HG03139 (cell line): ENCODE measurements at regions not wholly inside any gene's neighbourhood (a gene's known extent, or its start where the extent isn't known, plus 50 kb on each side); places are given as distances from the start of the nearest gene placed in this dataset.
A peak's percentile ranks its signal among the peaks of the same experiment; 100 is the strongest.

Experiments used
- ATAC-seq: cut with Tn5 transposase; IDR thresholded peaks from one replicate; pipeline ENCODE4 v1.9.1; 2021; ENCODE audit not compliant: unreplicated experiment

DNA sequence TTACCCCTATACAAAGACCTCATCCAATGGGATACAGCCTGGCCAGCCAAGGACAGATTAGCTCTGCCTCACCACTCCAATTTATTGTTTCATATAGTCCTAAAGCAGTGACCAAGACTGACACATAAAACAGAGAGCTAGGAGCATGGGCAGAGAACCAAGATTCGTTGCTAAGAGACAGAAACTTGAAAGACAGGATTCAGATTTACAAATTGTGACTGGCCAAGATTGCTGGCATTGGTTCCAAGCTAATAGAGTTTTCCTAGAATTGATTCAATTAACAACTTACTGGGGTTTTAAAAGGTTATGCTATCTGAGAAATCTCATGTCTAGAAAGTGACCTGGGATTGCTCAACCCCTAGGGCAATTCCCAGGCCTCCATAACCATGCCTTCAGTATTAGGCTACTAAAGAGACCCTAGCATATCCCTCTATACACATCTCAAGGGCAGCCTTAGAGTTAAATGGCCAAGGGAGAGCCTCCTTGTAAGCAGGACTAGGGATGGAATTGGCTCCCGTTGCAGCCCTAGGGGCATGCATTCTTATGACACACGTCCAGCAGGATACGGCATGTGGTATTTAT is 75.6 kb downstream of the ICOS start:
- no peak for ATAC-seq

DNA sequence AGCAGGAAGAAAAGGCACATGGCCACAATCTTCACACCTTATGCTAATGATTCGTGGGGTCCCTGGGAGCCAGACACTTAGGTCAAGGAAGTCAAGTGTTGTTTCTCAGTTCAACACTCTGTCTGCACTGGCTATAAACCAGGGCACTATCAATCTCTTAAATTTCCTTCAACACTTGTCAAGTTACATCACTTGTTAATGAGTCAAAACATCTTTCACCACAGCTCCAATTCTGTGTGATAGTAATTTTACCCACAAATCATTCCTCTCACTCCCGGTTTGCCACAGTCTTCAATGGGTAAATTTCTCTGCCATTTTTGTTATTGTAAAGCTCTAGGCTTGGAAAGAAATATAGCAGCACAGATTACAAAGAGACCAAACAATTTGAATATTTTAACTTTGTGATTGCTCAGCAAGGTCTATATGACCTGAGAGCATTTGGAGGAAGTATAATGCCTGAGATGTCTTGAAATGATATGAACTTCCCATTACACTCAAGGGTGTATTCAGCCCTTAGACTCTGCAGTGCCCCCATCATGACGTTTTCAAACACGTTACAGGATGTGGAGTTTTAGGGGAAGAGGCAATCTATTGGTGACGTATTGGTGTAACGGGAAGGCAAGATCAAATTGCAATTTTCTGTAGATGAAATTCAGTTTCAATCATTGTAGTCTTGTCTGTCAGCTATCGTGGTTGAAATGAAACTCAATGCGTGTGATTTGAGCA is 78.7 kb downstream of the ICOS start:
- no peak for ATAC-seq

DNA sequence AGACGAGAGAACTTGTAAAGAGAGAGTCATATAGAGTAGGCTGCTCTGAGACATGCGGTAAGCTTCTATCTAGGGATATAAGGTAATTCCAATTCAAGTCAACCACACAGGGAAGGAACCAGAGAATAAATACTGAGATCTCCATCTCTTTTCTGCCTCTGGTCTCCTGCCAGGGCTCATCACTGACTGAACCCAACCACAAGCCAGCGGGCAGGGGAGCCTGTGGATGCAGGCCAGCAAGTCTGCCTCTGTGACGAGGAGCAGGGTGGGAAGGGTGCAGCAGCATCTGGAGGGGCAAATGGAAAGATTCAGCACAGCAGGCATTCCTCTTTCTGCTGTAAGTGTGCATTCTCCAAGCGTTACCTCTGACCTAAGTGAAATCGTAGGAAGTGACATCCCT is 82.2 kb downstream of the ICOS start:
- ATAC-seq: no peak

DNA sequence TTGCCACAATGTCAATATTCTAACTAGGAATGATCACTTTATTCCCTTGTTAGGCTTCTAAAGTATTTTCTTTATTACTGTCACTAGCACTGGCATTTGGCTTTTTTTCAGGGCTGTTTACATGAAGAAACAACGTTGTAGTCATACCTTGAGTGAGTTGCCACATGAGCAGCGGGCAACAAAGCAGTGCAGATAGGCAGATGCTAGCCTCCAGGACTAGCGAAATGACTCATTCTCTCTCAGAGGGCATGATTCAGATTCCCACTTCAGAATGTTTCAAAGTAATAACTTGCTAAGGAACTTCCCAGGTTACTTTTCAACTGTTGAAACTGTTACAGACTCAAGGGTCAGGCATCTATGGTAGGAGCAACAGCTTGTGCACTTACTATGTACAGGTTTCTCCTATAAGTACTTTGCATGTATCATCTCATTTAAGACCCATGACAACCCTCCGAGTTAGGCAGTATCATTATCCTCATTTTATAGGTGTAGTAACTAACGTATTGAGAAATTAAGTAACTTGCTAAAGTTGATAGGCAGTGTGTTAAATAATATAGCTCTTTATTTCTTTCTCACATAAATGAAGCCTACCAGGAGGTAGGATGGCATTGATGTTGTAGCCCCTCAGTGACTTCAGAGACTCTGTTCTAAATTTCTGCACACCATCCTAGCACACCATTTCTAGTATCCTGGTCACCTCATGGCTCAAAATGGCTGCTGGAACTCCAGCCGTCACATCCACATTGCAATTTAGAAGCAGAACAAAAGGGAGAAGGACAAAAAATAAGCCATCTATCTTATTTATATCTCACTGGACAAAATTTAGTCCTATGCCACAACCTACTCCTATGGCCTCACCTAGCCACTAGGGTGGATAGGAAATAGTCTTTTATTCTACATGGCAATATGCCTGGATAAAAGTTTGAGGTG is 83.3 kb downstream of the ICOS start:
- ATAC-seq: peak; percentile 52

- no peak for ATAC-seq
Observed at GRCh38 chr2:204021290-204022081, 84.9 kb downstream of the ICOS start.

- no peak for ATAC-seq
Observed at GRCh38 chr2:204022550-204022949, 86.0 kb downstream of the ICOS start.

DNA sequence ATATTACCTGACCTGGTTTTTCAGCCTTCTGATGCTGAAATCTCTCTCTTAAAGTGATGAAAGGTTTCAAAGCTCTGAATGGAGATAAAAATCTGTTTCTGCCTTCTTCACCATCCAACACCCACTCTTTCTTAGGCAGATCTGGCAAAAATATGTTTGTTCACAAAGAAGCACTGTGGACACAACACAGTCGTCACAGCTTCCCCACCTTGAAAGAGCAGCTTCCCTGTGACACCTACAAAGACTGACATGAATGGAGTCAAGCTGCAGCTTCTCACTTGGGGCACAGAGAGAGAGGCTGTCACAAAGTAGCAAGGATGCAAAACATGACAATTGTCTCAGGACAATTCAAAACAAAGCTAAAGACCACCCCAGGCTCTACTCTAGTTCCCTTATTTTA is 86.5 kb downstream of the ICOS start:
- ATAC-seq: no peak

GRCh38 chr2:204024503-204024902 is 87.9 kb downstream of the ICOS start:
- ATAC-seq: no peak

DNA sequence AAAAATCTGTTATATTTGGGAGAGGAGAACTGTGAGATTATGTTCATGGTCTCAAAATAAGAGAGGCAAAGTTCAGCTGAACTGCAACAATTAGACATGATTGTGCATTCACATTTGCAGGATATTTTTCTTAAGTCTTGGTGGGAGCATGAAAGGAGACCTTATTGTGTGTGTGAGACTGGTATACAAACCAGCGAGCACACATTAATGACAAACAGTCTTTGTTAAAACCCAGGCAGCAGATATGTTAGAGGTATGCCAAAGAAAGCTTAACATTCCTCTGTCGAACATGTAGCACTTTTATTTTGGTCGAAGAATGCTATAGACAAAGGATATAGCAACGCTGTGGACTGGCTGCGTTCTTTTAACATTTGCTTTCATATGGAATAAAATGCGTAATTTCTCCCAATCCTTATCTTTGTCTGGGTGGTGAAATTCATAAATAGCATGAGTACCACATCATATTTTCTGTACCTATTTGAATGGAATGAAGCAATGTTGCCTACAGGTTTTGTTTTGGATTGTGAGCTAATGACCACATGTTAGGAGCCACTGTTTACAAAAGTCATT is 88.4 kb downstream of the ICOS start:
- ATAC-seq: no peak

- no peak for ATAC-seq
Observed at GRCh38 chr2:204026294-204026693, 89.7 kb downstream of the ICOS start.

- peak; percentile 86 for ATAC-seq
Observed at GRCh38 chr2:204027091-204027490, 90.5 kb downstream of the ICOS start.

- ATAC-seq: no peak
Observed at GRCh38 chr2:204030322-204030721, 93.8 kb downstream of the ICOS start.

- ATAC-seq: no peak
Observed at GRCh38 chr2:204031056-204031455, 94.5 kb downstream of the ICOS start.

- ATAC-seq: no peak
Observed at GRCh38 chr2:204032301-204032700, 95.7 kb downstream of the ICOS start.

- no peak for ATAC-seq
Observed at GRCh38 chr2:204033611-204034495, 97.3 kb downstream of the ICOS start.

DNA sequence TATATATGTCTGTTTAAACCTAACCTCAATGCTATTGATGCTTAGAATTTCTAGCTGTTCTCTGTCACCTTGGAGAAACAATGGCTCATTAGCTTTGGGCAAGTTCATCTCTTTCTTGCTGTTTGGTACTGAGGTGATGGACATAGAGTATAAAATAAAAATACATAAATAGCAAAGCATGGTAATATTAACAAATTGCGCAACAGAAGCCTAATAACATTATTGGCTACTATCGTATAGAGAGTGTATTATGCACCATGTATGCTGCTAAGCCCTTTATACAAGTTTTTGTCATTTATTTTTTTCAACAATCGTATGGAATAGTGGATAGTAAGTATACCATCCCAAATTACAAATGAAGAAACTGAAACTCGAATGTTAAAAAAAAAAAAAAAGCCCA is 100.1 kb downstream of the ICOS start:
- no peak for ATAC-seq

DNA sequence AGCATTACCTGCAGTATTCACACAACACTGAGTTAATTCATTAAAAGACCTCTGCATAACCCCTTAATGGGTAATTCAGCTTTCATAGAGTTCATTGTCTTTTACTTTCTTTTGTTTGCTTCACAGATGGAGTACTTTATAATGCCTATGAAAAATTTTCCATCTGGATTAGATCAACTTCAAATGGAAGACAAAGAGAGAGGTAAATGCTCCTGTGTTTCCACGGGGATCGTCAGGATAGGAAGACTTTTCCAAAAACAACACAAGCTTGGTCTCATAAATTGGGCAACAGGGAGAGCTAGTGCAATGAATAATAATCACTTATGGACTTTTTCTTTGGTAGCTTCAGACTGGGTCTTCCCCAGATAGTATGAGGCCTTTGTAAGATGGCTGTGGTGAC is 100.7 kb downstream of the ICOS start:
- no peak for ATAC-seq

DNA sequence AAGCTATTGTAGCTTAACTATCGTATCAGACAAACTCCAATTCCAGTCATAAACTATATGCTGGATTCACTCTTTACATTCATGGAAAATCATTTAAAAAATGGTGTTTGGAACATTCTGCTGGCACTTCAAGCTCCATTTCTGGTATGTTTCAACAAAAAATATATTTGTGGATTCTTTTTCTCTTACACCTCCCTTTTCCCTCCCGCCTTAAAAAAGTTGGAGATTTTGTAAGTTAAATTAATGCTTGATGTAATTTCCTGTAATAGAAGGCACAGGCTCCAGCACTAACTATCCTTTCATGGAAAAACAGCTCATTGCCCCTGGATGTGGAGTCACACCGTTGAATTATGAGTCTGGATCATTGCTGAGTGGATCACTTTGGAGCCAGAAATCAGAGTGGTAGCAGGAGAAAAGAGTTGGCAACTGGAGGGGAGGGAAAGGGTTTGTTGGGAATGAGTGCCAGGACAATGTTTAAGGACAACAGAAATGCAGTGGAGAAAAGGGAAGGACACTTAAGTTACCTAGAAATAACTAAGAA is 102.8 kb downstream of the ICOS start:
- no peak for ATAC-seq

- no peak for ATAC-seq
Observed at GRCh38 chr2:204040016-204040415, 103.5 kb downstream of the ICOS start.
